ENCODE measurements at regions not wholly inside any gene's neighbourhood (a gene's known extent, or its start where the extent isn't known, plus 50 kb on each side); places are given as distances from the start of the nearest gene placed in this dataset.

DNA sequence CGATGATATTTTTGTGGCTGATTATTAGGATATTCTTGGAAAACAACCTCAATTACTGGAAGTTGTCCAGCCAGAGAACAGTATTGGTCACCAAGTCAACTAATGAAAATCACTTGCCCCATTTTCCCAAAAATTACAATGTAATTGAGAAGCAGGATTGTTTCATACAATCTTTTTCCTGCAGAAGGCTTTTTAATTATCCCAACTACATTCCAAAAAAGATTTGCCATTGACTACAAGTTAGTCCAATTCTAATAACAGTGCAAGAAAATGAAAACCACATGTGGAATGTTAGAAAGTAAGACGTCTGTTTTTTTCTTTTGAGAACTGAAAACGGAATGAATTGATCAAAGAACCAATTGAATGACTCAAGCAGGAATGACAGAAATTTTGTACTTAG is 1195.8 kb downstream of the SORCS1 start:
- Histone ChIP-seq H4K20me1 (ENCODE audit: control insufficient read depth, insufficient read depth, low read depth, low read length) (no peaks in the 10 kb centered on the region), H3F3A (ENCODE audit: control insufficient read depth, insufficient read depth) (no peaks in the 10 kb centered on the region), H3K27ac (ENCODE audit: low read depth, low read length) (no peak overlapping the region), H3K36me3 (ENCODE audit: control insufficient read depth, low read length) (no peaks in the 10 kb centered on the region), H3K9me3 (ENCODE audit: control insufficient read depth, insufficient read depth, low read length) (no peaks in the 10 kb centered on the region), H3K4me1 (ENCODE audit: control insufficient read depth, low read length) (no peaks in the 10 kb centered on the region), H3K27me3 (ENCODE audit: control insufficient read depth, low read length) (no peaks in the 10 kb centered on the region), H3K9me2 (replicated peaks; ENCODE audit: control insufficient read depth, low read length) (no peaks in the 10 kb centered on the region), H3K4me3 (ENCODE audit: low read length) (no peak overlapping the region), H3K79me2 (ENCODE audit: control insufficient read depth, low read length) (no peaks in the 10 kb centered on the region), H3K4me2 (ENCODE audit: low read length) (no peak overlapping the region)
- TF ChIP-seq EZH2phosphoT487 (IDR thresholded peaks at IDR 0.05; ENCODE audit: borderline replicate concordance, low read length): no peak
- TF ChIP-seq, protein P1, sequence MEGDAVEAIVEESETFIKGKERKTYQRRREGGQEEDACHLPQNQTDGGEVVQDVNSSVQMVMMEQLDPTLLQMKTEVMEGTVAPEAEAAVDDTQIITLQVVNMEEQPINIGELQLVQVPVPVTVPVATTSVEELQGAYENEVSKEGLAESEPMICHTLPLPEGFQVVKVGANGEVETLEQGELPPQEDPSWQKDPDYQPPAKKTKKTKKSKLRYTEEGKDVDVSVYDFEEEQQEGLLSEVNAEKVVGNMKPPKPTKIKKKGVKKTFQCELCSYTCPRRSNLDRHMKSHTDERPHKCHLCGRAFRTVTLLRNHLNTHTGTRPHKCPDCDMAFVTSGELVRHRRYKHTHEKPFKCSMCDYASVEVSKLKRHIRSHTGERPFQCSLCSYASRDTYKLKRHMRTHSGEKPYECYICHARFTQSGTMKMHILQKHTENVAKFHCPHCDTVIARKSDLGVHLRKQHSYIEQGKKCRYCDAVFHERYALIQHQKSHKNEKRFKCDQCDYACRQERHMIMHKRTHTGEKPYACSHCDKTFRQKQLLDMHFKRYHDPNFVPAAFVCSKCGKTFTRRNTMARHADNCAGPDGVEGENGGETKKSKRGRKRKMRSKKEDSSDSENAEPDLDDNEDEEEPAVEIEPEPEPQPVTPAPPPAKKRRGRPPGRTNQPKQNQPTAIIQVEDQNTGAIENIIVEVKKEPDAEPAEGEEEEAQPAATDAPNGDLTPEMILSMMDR (IDR thresholded peaks at IDR 0.05; ENCODE audit: low read depth, low read length, poor library complexity, severe bottlenecking): no peak

DNA sequence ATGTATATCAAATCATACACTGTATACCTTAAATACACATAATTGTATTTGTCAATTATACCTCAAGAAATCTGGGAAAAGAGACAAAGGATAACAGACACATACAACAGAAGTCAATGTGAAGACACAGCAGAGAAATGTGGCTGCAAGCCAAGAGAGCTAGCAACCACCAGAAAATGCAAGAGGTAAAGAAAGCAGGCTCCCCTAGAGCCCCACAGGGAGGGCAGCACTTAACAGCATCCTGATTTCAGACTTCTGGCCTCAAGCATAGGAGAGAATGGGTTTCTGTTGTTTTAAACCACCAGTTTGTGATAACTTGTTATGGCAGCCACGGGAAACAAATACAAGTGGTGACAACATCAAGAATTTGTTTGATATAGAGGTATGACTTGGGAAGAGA is 1197.2 kb downstream of the SORCS1 start:
- Histone ChIP-seq H3K36me3 (ENCODE audit: control insufficient read depth, low read length) (no peaks in the 10 kb centered on the region), H3K9me2 (replicated peaks; ENCODE audit: control insufficient read depth, low read length) (no peaks in the 10 kb centered on the region), H3K79me2 (ENCODE audit: control insufficient read depth, low read length) (no peaks in the 10 kb centered on the region), H3K27me3 (ENCODE audit: control insufficient read depth, low read length) (no peaks in the 10 kb centered on the region), H3K4me1 (ENCODE audit: control insufficient read depth, low read length) (no peaks in the 10 kb centered on the region), H3K4me2 (ENCODE audit: low read length) (no peak overlapping the region), H3K4me3 (ENCODE audit: low read length) (no peak overlapping the region), H4K20me1 (ENCODE audit: control insufficient read depth, insufficient read depth, low read depth, low read length) (no peaks in the 10 kb centered on the region), H3K27ac (ENCODE audit: low read depth, low read length) (no peak overlapping the region), H3K9me3 (ENCODE audit: control insufficient read depth, insufficient read depth, low read length) (no peaks in the 10 kb centered on the region), H3F3A (ENCODE audit: control insufficient read depth, insufficient read depth) (no peaks in the 10 kb centered on the region)
- TF ChIP-seq EZH2phosphoT487 (IDR thresholded peaks at IDR 0.05; ENCODE audit: borderline replicate concordance, low read length): no peak
- TF ChIP-seq, protein P1 (IDR thresholded peaks at IDR 0.05; ENCODE audit: low read depth, low read length, poor library complexity, severe bottlenecking): no peak

DNA sequence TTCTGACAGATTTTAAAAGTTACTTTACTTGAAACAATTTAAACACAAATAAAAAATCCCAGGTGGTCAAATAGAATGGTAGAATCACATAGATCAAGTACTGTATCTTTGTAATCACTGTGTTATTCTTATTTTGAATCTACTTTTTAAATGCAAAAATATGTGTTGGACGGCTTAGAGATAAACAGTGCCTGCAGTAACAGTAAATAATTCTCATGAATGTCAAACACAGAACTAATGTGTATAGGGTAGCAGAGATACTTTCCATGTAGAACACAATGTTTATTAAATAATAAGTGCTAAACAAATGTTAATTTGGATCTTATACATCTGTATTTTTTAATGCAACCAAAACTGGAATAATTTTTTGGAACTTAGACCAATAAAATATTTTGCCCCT is 1199.4 kb downstream of the SORCS1 start:
- Histone ChIP-seq H3K4me3 (ENCODE audit: low read length) (no peak overlapping the region), H3K79me2 (ENCODE audit: control insufficient read depth, low read length) (no peaks in the 10 kb centered on the region), H3K27ac (ENCODE audit: low read depth, low read length) (no peak overlapping the region), H3K4me1 (ENCODE audit: control insufficient read depth, low read length) (no peaks in the 10 kb centered on the region), H3K27me3 (ENCODE audit: control insufficient read depth, low read length) (no peaks in the 10 kb centered on the region), H3K9me2 (replicated peaks; ENCODE audit: control insufficient read depth, low read length) (no peaks in the 10 kb centered on the region), H4K20me1 (ENCODE audit: control insufficient read depth, insufficient read depth, low read depth, low read length) (no peaks in the 10 kb centered on the region), H3K36me3 (ENCODE audit: control insufficient read depth, low read length) (no peaks in the 10 kb centered on the region), H3K4me2 (ENCODE audit: low read length) (no peak overlapping the region), H3F3A (ENCODE audit: control insufficient read depth, insufficient read depth) (no peaks in the 10 kb centered on the region), H3K9me3 (ENCODE audit: control insufficient read depth, insufficient read depth, low read length) (no peaks in the 10 kb centered on the region)
- TF ChIP-seq, protein P1 (IDR thresholded peaks at IDR 0.05; ENCODE audit: low read depth, low read length, poor library complexity, severe bottlenecking): no peak
- no peak for TF ChIP-seq EZH2phosphoT487 (IDR thresholded peaks at IDR 0.05; ENCODE audit: borderline replicate concordance, low read length)

DNA sequence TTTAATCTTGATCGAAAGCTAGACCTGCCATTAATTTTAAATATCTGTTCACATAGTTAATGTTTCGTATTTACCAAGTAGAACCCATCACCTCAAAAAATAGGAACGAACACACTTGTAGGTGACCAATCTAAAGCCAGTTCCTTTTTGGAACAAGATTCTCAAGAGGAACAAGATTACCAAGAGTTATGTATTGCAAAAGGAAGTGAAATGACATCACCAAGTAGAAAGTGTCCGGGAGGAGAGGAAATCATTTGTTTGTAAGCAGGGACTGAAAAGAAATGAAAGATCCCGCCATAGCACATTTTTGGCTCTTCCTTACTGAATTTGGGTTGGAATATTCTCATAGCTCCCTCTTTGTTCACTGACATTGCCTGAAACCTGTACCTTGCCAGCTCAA is 1200.5 kb downstream of the SORCS1 start:
- no peak overlapping the region for H3K27ac ChIP-seq (ENCODE audit: low read depth, low read length)
- no peak for TF ChIP-seq EZH2phosphoT487 (IDR thresholded peaks at IDR 0.05; ENCODE audit: borderline replicate concordance, low read length)
- TF ChIP-seq, protein P1 (IDR thresholded peaks at IDR 0.05; ENCODE audit: low read depth, low read length, poor library complexity, severe bottlenecking): no peak
- H3K9me2 ChIP-seq (replicated peaks; ENCODE audit: control insufficient read depth, low read length): no peaks in the 10 kb centered on the region
- H3K4me1 ChIP-seq (ENCODE audit: control insufficient read depth, low read length): no peaks in the 10 kb centered on the region
- no peaks in the 10 kb centered on the region for H3K79me2 ChIP-seq (ENCODE audit: control insufficient read depth, low read length)
- H4K20me1 ChIP-seq (ENCODE audit: control insufficient read depth, insufficient read depth, low read depth, low read length): no peaks in the 10 kb centered on the region
- no peaks in the 10 kb centered on the region for H3K27me3 ChIP-seq (ENCODE audit: control insufficient read depth, low read length)
- H3K4me3 ChIP-seq (ENCODE audit: low read length): no peak overlapping the region
- H3F3A ChIP-seq (ENCODE audit: control insufficient read depth, insufficient read depth): no peaks in the 10 kb centered on the region
- H3K9me3 ChIP-seq (ENCODE audit: control insufficient read depth, insufficient read depth, low read length): no peaks in the 10 kb centered on the region
- H3K36me3 ChIP-seq (ENCODE audit: control insufficient read depth, low read length): no peaks in the 10 kb centered on the region
- no peak overlapping the region for H3K4me2 ChIP-seq (ENCODE audit: low read length)
